ENCODE measurements at regions not wholly inside any gene's neighbourhood (a gene's known extent, or its start where the extent isn't known, plus 50 kb on each side); places are given as distances from the start of the nearest gene placed in this dataset.

- TF ChIP-seq CTCF (IDR thresholded peaks at IDR 0.05; ENCODE audit: extremely low read depth, missing control alignments), result no peak
- no peak for DNase-seq (ENCODE audit: low spot score)
These were observed 95.4 kb upstream of the TENT5A start for GRCh38 chr6:81847866-81848265.

GRCh38 chr6:81844686-81845085 lies 92.2 kb upstream of the TENT5A start:
- no peak for TF ChIP-seq CTCF (IDR thresholded peaks at IDR 0.05; ENCODE audit: extremely low read depth, missing control alignments)
- no peak for DNase-seq (ENCODE audit: low spot score)

- no peak for TF ChIP-seq CTCF (IDR thresholded peaks at IDR 0.05; ENCODE audit: extremely low read depth, missing control alignments)
These were observed 90.8 kb upstream of the TENT5A start for GRCh38 chr6:81843302-81843701.

GRCh38 chr6:81842254-81842653 lies 89.8 kb upstream of the TENT5A start:
- no peak for DNase-seq (ENCODE audit: low spot score)
- TF ChIP-seq CTCF (IDR thresholded peaks at IDR 0.05; ENCODE audit: extremely low read depth, missing control alignments), result no peak

More at GRCh38 chr6:81843302-81843701, 90.8 kb upstream of the TENT5A start:
- no peak for DNase-seq (ENCODE audit: low spot score)

- no peak for DNase-seq (ENCODE audit: low spot score)
- no peak for TF ChIP-seq CTCF (IDR thresholded peaks at IDR 0.05; ENCODE audit: extremely low read depth, missing control alignments)
These were observed 86.4 kb upstream of the TENT5A start for GRCh38 chr6:81838724-81839426.

- no peak for TF ChIP-seq CTCF (IDR thresholded peaks at IDR 0.05; ENCODE audit: extremely low read depth, missing control alignments)
- no peak for DNase-seq (ENCODE audit: low spot score)
These were observed 85.5 kb upstream of the TENT5A start for GRCh38 chr6:81838031-81838430.

GRCh38 chr6:81834141-81834681 lies 81.7 kb upstream of the TENT5A start:
- DNase-seq (ENCODE audit: low spot score), result no peak
- no peak for TF ChIP-seq CTCF (IDR thresholded peaks at IDR 0.05; ENCODE audit: extremely low read depth, missing control alignments)

Data from GM20000 (cell line).